Skeletal muscle cell (primary cell): ENCODE measurements at regions not wholly inside any gene's neighbourhood (a gene's known extent, or its start where the extent isn't known, plus 50 kb on each side); places are given as distances from the start of the nearest gene placed in this dataset.
"Not testable (repeated sequence)": the region's sequence is repeated elsewhere in the genome, so short reads cannot be mapped to it uniquely, and the experiment has no call there.

Source experiments
- DNase-seq: peaks from one replicate; pipeline ENCODE4 v3.0.0-alpha.2; 2010; ENCODE audit warnings: low read depth
- H3K4me3 ChIP-seq: 2 replicates; pipeline ENCODE4 v1.5.1; 2011; ENCODE audit warnings: low read depth, mild to moderate bottlenecking, control low read depth, low read length, moderate library complexity

DNA sequence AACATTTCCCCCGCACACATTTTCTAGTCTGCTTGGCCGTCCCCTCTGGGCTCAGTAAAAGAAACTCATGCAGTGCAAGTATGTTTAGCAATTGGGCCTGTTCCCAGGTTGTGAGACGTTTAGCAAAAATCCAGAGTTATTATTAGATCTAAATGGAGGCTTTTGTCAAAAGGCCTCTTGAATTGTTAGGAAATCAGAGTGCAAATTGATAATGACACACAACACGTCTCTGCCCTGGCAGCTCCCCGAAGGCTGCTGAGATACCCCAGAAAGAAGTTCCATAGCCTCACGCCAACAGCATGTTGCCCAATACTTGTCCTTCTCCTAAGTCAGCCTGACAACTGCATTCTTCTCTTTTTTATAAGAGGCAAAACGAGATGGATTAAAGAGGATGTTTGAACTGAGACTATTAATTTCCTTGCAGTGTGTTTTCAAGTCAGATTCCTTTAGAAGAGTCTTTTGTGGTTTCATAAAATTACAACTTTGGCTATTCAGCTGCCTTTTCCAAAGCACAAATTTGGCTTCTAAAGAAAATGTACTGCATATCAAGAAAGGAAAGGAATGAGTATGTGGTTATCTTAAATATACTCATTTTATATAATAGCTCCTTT, 202.2 kb downstream of the TRIB2 start:
- DNase-seq, result peak; percentile 90
- H3K4me3 ChIP-seq, result no peak overlapping the region

DNA sequence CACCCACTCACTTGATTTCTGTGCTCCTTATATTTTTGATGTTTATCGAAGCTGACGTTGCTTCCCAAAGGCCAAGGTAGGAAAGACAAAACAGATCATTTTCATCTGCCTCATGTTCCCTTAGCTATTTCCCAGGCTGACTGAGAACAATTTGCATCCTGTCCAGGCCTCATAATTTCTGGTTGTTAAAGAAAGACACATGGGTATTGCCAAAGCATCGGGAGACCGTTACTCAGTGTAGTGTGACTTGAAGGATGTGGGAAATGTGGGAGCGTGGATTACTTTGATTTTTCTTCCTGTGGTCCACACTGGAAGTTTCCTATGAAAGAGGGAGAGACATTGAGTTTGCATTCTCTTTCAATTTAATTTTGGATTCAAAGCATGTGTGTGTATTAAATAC, 204.6 kb downstream of the TRIB2 start:
- H3K4me3 ChIP-seq, result no peak overlapping the region
- DNase-seq, result peak; percentile 56

GRCh38 chr2:12923907-12924610, 207.3 kb downstream of the TRIB2 start:
- no peak overlapping the region for H3K4me3 ChIP-seq
- DNase-seq, result no peak

- not testable (repeated sequence) for H3K4me3 ChIP-seq, DNase-seq
Measured at GRCh38 chr2:12926641-12927040, 209.9 kb downstream of the TRIB2 start.

DNA sequence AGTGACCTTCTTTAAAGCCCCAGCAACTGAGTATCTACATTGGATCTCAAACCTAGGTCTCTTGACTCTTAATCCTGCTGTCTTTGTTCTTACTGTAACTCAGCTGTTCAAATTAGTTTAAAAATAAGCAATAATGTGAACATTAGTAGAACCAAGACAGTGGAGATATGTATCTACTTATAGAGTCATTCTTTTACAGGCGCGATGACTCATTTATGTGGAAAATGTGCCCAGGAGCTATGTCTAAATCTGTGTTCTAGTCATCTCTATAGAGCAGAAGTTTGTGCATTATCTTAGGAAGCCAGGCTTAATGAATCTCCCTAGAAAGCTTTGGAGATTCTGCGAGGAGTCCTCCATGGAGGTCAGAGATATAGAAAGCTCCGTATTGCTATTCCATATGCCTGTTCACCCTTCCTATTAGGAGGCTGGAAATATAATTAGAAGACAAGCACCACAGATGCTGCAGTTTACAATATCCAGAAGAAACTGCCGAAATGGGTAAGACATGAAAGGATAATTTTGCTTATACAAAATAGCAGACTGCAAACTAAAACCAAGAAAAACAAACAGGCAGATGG, 211.6 kb downstream of the TRIB2 start:
- H3K4me3 ChIP-seq, result no peak overlapping the region
- peak; percentile 44 for DNase-seq

DNA sequence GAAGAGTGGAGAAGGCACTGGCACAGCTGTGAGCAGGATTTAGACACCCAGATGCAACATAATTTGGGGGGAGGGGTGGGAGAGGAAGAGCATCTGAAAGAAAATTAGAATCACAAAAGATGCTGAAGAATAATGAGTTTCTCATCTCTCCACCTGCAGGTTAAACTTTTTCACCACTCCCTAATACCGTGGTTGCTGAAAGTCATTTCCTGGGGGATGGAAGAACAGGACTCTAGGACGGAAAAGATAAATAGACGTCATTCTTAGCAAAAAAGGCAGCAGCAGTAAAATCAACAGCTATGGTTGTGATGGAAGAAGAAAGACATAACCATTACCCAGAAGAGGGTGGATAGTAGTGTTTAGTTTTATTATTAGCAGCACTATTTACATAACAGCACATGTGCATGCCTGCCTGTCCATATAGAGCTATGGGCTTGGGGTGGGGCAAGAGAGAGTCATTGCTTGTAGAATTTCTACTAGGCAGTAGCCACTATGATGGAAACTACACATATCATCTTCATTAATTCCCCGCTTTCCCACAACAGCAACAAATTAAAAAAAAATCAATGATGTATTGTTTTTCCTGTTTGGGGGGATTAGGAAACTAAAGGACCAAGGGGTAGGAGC, 212.2 kb downstream of the TRIB2 start:
- no peak for DNase-seq
- H3K4me3 ChIP-seq, result no peak overlapping the region

GRCh38 chr2:12929758-12930157, 213.0 kb downstream of the TRIB2 start:
- H3K4me3 ChIP-seq, result no peak overlapping the region
- no peak for DNase-seq

- no peak for DNase-seq
- no peak overlapping the region for H3K4me3 ChIP-seq
Measured at GRCh38 chr2:12930391-12930790, 213.7 kb downstream of the TRIB2 start.

DNA sequence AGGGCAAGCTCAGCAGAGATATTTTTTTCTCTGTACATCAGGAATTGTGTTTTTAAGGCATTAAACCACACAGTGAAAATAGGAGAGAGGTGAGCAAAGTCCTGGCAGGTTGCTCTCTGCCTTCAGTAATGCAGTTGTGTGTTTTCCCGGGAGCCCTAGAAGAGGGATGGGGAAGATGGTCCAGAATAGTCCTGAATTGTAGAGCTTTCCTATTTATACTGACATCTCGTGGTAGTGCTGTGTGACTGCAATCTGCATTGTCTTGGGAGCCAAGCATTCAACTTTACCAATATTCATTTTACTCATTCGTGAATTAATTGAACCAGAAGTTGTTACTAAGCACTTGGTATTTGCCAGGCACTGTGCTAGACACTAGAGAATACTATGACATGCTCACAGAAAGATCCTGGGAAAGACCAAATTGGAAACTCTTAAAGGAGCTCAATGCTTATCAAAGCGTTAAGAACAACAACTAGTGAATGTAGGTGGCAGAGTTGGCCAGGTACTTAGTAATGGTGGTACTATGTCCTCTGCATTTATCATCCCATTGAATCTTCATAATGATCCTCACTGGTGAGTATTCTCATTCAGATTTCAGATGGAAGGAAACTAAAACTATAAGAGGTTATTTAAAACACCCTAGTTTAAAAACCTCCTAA, 214.6 kb downstream of the TRIB2 start:
- DNase-seq, result no peak
- H3K4me3 ChIP-seq, result no peak overlapping the region

DNA sequence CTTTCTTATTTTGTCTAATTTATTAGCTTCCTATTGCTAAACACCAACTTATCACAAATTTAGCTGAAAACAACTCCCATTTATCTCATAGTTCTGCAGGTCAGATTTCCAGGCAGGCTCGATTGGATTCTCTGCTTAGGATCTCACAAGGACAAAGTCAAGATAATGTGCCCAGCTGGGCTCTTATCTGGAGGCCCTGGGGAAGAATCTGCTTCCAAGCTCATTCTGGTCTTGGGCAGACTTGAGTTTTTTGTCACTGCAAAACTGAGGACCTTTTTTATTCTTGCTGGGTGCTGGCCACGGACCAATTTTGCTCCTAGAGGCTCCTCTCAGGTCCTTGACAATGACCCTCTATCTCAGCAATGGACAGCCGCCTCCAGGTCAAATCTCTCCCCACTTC, 215.5 kb downstream of the TRIB2 start:
- no peak overlapping the region for H3K4me3 ChIP-seq
- DNase-seq, result no peak

- no peak for DNase-seq
- H3K4me3 ChIP-seq, result no peak overlapping the region
Measured at GRCh38 chr2:12934146-12934756, 217.5 kb downstream of the TRIB2 start.

GRCh38 chr2:12935222-12935621, 218.5 kb downstream of the TRIB2 start:
- H3K4me3 ChIP-seq, result no peak overlapping the region

GRCh38 chr2:12935796-12936195, 219.1 kb downstream of the TRIB2 start:
- no peak overlapping the region for H3K4me3 ChIP-seq
- DNase-seq, result no peak

More at GRCh38 chr2:12935222-12935621, 218.5 kb downstream of the TRIB2 start:
- DNase-seq, result no peak

- H3K4me3 ChIP-seq, result no peak overlapping the region
- DNase-seq, result no peak
Measured at GRCh38 chr2:12941203-12941602, 224.5 kb downstream of the TRIB2 start.

DNA sequence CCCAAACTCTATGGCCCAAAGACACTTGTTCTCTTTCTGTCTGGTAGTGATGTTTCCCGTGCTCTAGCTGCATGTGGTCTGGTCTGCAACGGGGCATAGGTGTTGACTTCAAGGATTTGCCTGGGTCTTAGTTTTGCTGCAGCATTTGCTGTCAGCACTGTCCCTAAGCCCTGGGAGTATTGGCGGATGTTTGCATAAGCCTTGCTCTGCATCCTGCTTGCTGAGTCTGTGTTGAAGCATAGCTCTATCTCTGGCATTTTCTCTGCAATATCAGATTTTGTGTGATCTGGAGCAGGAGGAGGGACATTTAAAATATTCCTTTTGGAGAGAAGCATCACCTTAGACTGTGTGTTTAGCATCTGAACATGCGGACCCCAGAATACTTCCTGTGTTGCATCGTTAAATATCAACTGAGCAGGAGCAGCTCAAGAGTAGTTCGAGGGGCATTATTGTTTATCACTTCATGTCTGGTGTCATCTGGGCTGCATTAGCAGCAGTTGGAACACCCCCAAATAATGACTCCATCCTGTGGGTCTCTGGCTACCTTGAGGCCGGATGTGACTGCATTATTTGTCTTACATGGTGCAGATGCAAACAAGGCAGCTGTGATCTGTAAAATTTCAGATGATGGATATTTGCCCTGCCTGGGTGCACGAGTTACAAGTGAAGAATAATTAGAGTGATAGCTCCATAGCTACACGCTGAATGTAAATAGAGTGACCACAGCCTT, 231.7 kb downstream of the TRIB2 start:
- H3K4me3 ChIP-seq, result no peak overlapping the region
- DNase-seq, result no peak

DNA sequence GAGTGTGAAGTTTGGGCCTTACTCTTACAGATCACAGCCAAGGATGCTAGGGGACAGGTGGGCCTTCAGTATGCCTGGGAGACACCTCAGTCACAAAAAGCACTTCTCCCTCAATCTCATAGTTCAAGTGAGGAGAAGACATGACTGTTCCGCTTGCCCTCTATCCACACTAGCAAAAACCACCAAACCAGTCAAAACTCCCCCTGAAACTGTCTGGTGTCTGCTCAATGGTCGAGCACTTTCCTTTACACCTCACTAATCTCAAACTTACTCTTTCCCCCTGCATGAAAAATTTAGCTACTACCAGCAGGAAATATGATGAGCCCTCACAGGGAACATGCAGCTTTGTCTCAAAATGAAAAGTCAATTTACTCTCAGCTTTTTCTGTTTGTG, 232.2 kb downstream of the TRIB2 start:
- no peak overlapping the region for H3K4me3 ChIP-seq
- no peak for DNase-seq

GRCh38 chr2:12949406-12949805, 232.7 kb downstream of the TRIB2 start:
- no peak overlapping the region for H3K4me3 ChIP-seq
- no peak for DNase-seq

GRCh38 chr2:12950174-12950573, 233.4 kb downstream of the TRIB2 start:
- no peak overlapping the region for H3K4me3 ChIP-seq
- DNase-seq, result no peak
